T-cell (primary cell): ENCODE measurements at regions not wholly inside any gene's neighbourhood (a gene's known extent, or its start where the extent isn't known, plus 50 kb on each side); places are given as distances from the start of the nearest gene placed in this dataset.

Experiments
- ATAC-seq, 4 experiments: fragments of 200-7000 bp in 3 of 4; fragments of 150-1000 bp in 1 of 4; cut with Tn5 transposase; replicated peaks in 1 of 4; 1 replicate in 3 of 4; 2 replicates in 1 of 4; pipeline ENCODE4 v1.10.0; 2021; ENCODE audit warnings: moderate library complexity in 3 of 4, mild to moderate bottlenecking in 2 of 4, moderate number of reproducible peaks in 1 of 4
- CTCF ChIA-PET, 2 donors: fragments of 300-600 bp; sonication (Branson Sonifier 250); formaldehyde crosslinking; loops; one replicate each; lab custom pipeline; 2022; ENCODE audit warnings: antibody characterized with exemption in 2 of 2; lab: Charles Lee
- POLR2A ChIA-PET, 2 donors: fragments of 300-600 bp; sonication (Branson Sonifier 250); formaldehyde crosslinking; loops; one replicate each; lab custom pipeline; 2022; ENCODE audit warnings: antibody characterized with exemption in 2 of 2; lab: Charles Lee
- DNase-seq, 35 experiments: peaks; one replicate each; pipeline versions ENCODE4 v3.0.0 to v3.0.0-alpha.2; 2013 to 2023
- H3K27ac ChIP-seq: one replicate; pipeline ENCODE4 v1.5.1; 2013; ENCODE audit warnings: low read length
- H3K27me3 ChIP-seq, 2 experiments: replicated peaks in 1 of 2; 1 replicate in 1 of 2; 2 replicates in 1 of 2; pipeline versions ENCODE4 v1.6.1 to v1.7.0; 2013; ENCODE audit warnings: low read length in 1 of 2, mixed read lengths in 1 of 2; ENCODE audit not compliant: control insufficient read depth in 2 of 2, insufficient read depth in 2 of 2; ENCODE audit errors: extremely low read depth in 1 of 2
- H3K36me3 ChIP-seq, 2 donors: 1 replicate in 1 of 2; 2 replicates in 1 of 2; pipeline versions ENCODE4 v1.6.1 to v1.7.0; 2013; ENCODE audit warnings: low read length in 1 of 2; ENCODE audit not compliant: control insufficient read depth in 2 of 2, insufficient read depth in 1 of 2; ENCODE audit errors: extremely low read depth in 1 of 2
- H3K4me1 ChIP-seq, 2 experiments: 1 replicate in 1 of 2; 2 replicates in 1 of 2; pipeline versions ENCODE4 v1.6.1 to v1.7.0; 2013; ENCODE audit warnings: low read length in 2 of 2, mixed read lengths in 1 of 2; ENCODE audit not compliant: insufficient read depth in 2 of 2, control insufficient read depth in 1 of 2; ENCODE audit errors: extremely low read depth in 1 of 2
- H3K4me3 ChIP-seq, 2 donors: 1 replicate in 1 of 2; 2 replicates in 1 of 2; pipeline versions ENCODE4 v1.5.1 to v1.7.0; 2013; ENCODE audit warnings: mild to moderate bottlenecking in 2 of 2, low read length in 1 of 2, moderate library complexity in 1 of 2; ENCODE audit not compliant: control insufficient read depth in 1 of 2; ENCODE audit errors: extremely low read depth in 1 of 2
- H3K9me3 ChIP-seq: 2 replicates; pipeline ENCODE4 v1.7.0; 2013
- H3K27ac Mint-ChIP-seq, 2 donors: one replicate each; pipeline ENCODE4 v1.8.0; 2020 to 2021; ENCODE audit warnings: mild to moderate bottlenecking in 2 of 2, mixed read lengths in 2 of 2
- H3K27me3 Mint-ChIP-seq, 2 donors: one replicate each; pipeline ENCODE4 v1.8.0; 2021 to 2022; ENCODE audit warnings: mixed read lengths in 2 of 2
- H3K36me3 Mint-ChIP-seq: one replicate; pipeline ENCODE4 v1.8.0; 2021; ENCODE audit warnings: mixed read lengths
- H3K4me1 Mint-ChIP-seq, 3 donors: one replicate each; pipeline ENCODE4 v1.8.0; 2020 to 2022; ENCODE audit warnings: mixed read lengths in 3 of 3, mild to moderate bottlenecking in 1 of 3
- H3K4me3 Mint-ChIP-seq, 3 donors: one replicate each; pipeline ENCODE4 v1.8.0; 2020 to 2022; ENCODE audit warnings: mild to moderate bottlenecking in 3 of 3, mixed read lengths in 3 of 3, moderate library complexity in 3 of 3
- H3K9me3 Mint-ChIP-seq, 3 donors: one replicate each; pipeline ENCODE4 v1.8.0; 2020 to 2022; ENCODE audit warnings: mixed read lengths in 3 of 3
- WGBS: methylation state at CpG from one replicate; pipeline ENCODE4 v1.1.5; 2013; ENCODE audit warnings: missing lambda C conversion rate; ENCODE audit not compliant: insufficient coverage; 5-methylcytosine and 5-hydroxymethylcytosine counted together

GRCh38 chr2:220396287-220396686, 768.9 kb downstream of the SLC4A3 start:
- POLR2A ChIA-PET: no interaction called here
- 80% methylated on average over 1 of the region's 4 CpGs for WGBS
- Histone ChIP-seq H3K4me1 (no peaks in the 10 kb centered on the region), H3K4me3 (no peak overlapping the region), H3K27ac (no peak overlapping the region), H3K27me3 (no peaks in the 10 kb centered on the region), H3K36me3 (no peaks in the 10 kb centered on the region), H3K9me3 (no peaks in the 10 kb centered on the region)
- DNase-seq (no peak), ATAC-seq (no peak)
- Mint-ChIP-seq H3K27me3 (no peaks in the 10 kb centered on the region), H3K4me3 (no peak overlapping the region), H3K36me3 (no peaks in the 10 kb centered on the region), H3K9me3 (peaks cover 3 to 12% (median 5%) of the 10 kb centered on the region in 3 donors), H3K27ac (no peak overlapping the region), H3K4me1 (no peaks in the 10 kb centered on the region)
- CTCF ChIA-PET: no interaction called here

GRCh38 chr2:220410296-220410695, 782.9 kb downstream of the SLC4A3 start:
- CTCF ChIA-PET: no interaction called here
- Histone ChIP-seq H3K9me3 (no peaks in the 10 kb centered on the region), H3K4me3 (no peak overlapping the region), H3K4me1 (no peaks in the 10 kb centered on the region), H3K27me3 (no peaks in the 10 kb centered on the region), H3K36me3 (no peaks in the 10 kb centered on the region), H3K27ac (no peak overlapping the region)
- POLR2A ChIA-PET: no interaction called here
- no peaks in the 10 kb centered on the region for H3K4me1 Mint-ChIP-seq
- WGBS: no CpG with 5 or more reads among the region's 1 CpG
- H3K9me3 Mint-ChIP-seq: peaks cover 24 to 41% (median 28%) of the 10 kb centered on the region in 3 donors
- no peak for DNase-seq
- no peak overlapping the region for H3K4me3 Mint-ChIP-seq
- H3K27me3 Mint-ChIP-seq: peaks cover 0 to 2% of the 10 kb centered on the region in 2 donors
- H3K36me3 Mint-ChIP-seq: no peaks in the 10 kb centered on the region
- no peak for ATAC-seq
- H3K27ac Mint-ChIP-seq: no peak overlapping the region

- no peak overlapping the region for H3K27ac Mint-ChIP-seq
- H3K4me1 Mint-ChIP-seq: no peaks in the 10 kb centered on the region
- H3K4me3 ChIP-seq: no peak overlapping the region
- no peaks in the 10 kb centered on the region for H3K9me3 ChIP-seq
- ChIA-PET POLR2A (no interaction called here), CTCF (no interaction called here)
- H3K36me3 ChIP-seq: no peaks in the 10 kb centered on the region
- H3K36me3 Mint-ChIP-seq: no peaks in the 10 kb centered on the region
- ATAC-seq (no peak), DNase-seq (no peak)
- H3K9me3 Mint-ChIP-seq: peaks cover 4 to 9% (median 7%) of the 10 kb centered on the region in 3 donors
- no peaks in the 10 kb centered on the region for H3K27me3 ChIP-seq
- no peak overlapping the region for H3K4me3 Mint-ChIP-seq
- H3K27ac ChIP-seq: no peak overlapping the region
- no CpG with 5 or more reads among the region's 7 CpGs for WGBS
- no peaks in the 10 kb centered on the region for H3K4me1 ChIP-seq
- H3K27me3 Mint-ChIP-seq: peaks cover 0 to 4% of the 10 kb centered on the region in 2 donors
Observed at GRCh38 chr2:220417503-220417902, 790.1 kb downstream of the SLC4A3 start.

- Mint-ChIP-seq H3K4me1 (no peaks in the 10 kb centered on the region), H3K4me3 (no peak overlapping the region), H3K36me3 (no peaks in the 10 kb centered on the region), H3K9me3 (peaks cover 2 to 11% (median 3%) of the 10 kb centered on the region in 3 donors), H3K27ac (no peak overlapping the region), H3K27me3 (peaks cover 0 to 2% of the 10 kb centered on the region in 2 donors)
- Histone ChIP-seq H3K27me3 (no peaks in the 10 kb centered on the region), H3K36me3 (no peaks in the 10 kb centered on the region), H3K4me1 (no peaks in the 10 kb centered on the region), H3K27ac (no peak overlapping the region), H3K4me3 (no peak overlapping the region), H3K9me3 (no peaks in the 10 kb centered on the region)
- ATAC-seq (no peak), DNase-seq (no peak)
- CTCF ChIA-PET: no interaction called here
- POLR2A ChIA-PET: no interaction called here
- WGBS: no CpG with 5 or more reads among the region's 4 CpGs
Observed at GRCh38 chr2:220419647-220420046, 792.2 kb downstream of the SLC4A3 start.

GRCh38 chr2:220420820-220421219, 793.4 kb downstream of the SLC4A3 start:
- H3K4me1 ChIP-seq: no peaks in the 10 kb centered on the region
- POLR2A ChIA-PET: no interaction called here
- H3K4me3 ChIP-seq: no peak overlapping the region
- Mint-ChIP-seq H3K9me3 (peaks cover 2 to 11% (median 3%) of the 10 kb centered on the region in 3 donors), H3K4me3 (no peak overlapping the region), H3K27ac (no peak overlapping the region), H3K36me3 (no peaks in the 10 kb centered on the region), H3K4me1 (no peaks in the 10 kb centered on the region), H3K27me3 (peaks cover 0 to 2% of the 10 kb centered on the region in 2 donors)
- H3K9me3 ChIP-seq: no peaks in the 10 kb centered on the region
- CTCF ChIA-PET: no interaction called here
- H3K36me3 ChIP-seq: no peaks in the 10 kb centered on the region
- H3K27ac ChIP-seq: no peak overlapping the region
- DNase-seq: no peak
- H3K27me3 ChIP-seq: no peaks in the 10 kb centered on the region
- ATAC-seq: no peak

GRCh38 chr2:220422676-220423075, 795.2 kb downstream of the SLC4A3 start:
- DNase-seq (no peak), ATAC-seq (no peak)
- Mint-ChIP-seq H3K27ac (no peak overlapping the region), H3K9me3 (peaks cover 0 to 11% (median 8%) of the 10 kb centered on the region in 3 donors), H3K4me1 (no peaks in the 10 kb centered on the region), H3K4me3 (no peak overlapping the region), H3K27me3 (peaks cover 0 to 4% of the 10 kb centered on the region in 2 donors), H3K36me3 (no peaks in the 10 kb centered on the region)
- Histone ChIP-seq H3K9me3 (no peaks in the 10 kb centered on the region), H3K27me3 (no peaks in the 10 kb centered on the region), H3K4me1 (no peaks in the 10 kb centered on the region), H3K27ac (no peak overlapping the region), H3K4me3 (no peak overlapping the region), H3K36me3 (no peaks in the 10 kb centered on the region)
- ChIA-PET CTCF (no interaction called here), POLR2A (no interaction called here)
- no CpG with 5 or more reads among the region's 1 CpG for WGBS

GRCh38 chr2:220424561-220424960, 797.1 kb downstream of the SLC4A3 start:
- Histone ChIP-seq H3K36me3 (no peaks in the 10 kb centered on the region), H3K4me1 (no peaks in the 10 kb centered on the region), H3K4me3 (no peak overlapping the region), H3K9me3 (no peaks in the 10 kb centered on the region), H3K27ac (no peak overlapping the region), H3K27me3 (no peaks in the 10 kb centered on the region)
- ChIA-PET POLR2A (no interaction called here), CTCF (no interaction called here)
- WGBS: no CpG with 5 or more reads among the region's 2 CpGs
- Mint-ChIP-seq H3K4me3 (no peak overlapping the region), H3K27me3 (peaks cover 0 to 4% of the 10 kb centered on the region in 2 donors), H3K4me1 (no peaks in the 10 kb centered on the region), H3K27ac (no peak overlapping the region), H3K36me3 (no peaks in the 10 kb centered on the region), H3K9me3 (peaks cover 0 to 11% (median 8%) of the 10 kb centered on the region in 3 donors)
- DNase-seq (no peak), ATAC-seq (no peak)
